ENCODE measurements at regions not wholly inside any gene's neighbourhood (a gene's known extent, or its start where the extent isn't known, plus 50 kb on each side); places are given as distances from the start of the nearest gene placed in this dataset.
"Not testable (repeated sequence)": the region's sequence is repeated elsewhere in the genome, so short reads cannot be mapped to it uniquely, and the experiment has no call there.

GRCh38 chr12:34168507-34168906, 146.2 kb downstream of the ALG10 start:
- not testable (repeated sequence) for TF ChIP-seq FOXJ3 (CRISPR knock-in tag; IDR thresholded peaks at IDR 0.05); POLR2AphosphoS5 (IDR thresholded peaks at IDR 0.05; ENCODE audit: low read depth, low read length); MXI1 (IDR thresholded peaks at IDR 0.05; ENCODE audit: low read depth, low read length); ELF1 (IDR thresholded peaks at IDR 0.05); EP300 (IDR thresholded peaks at IDR 0.05; ENCODE audit: borderline replicate concordance in 1 of 2, low read depth in 1 of 2, low read length in 1 of 2); NFIC (IDR thresholded peaks at IDR 0.05; ENCODE audit: borderline replicate concordance); JUND (IDR thresholded peaks at IDR 0.05); GABPA (IDR thresholded peaks at IDR 0.05; ENCODE audit: low read depth)
- TF ChIP-seq, protein P1, sequence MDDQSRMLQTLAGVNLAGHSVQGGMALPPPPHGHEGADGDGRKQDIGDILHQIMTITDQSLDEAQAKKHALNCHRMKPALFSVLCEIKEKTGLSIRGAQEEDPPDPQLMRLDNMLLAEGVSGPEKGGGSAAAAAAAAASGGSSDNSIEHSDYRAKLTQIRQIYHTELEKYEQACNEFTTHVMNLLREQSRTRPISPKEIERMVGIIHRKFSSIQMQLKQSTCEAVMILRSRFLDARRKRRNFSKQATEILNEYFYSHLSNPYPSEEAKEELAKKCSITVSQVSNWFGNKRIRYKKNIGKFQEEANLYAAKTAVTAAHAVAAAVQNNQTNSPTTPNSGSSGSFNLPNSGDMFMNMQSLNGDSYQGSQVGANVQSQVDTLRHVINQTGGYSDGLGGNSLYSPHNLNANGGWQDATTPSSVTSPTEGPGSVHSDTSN (IDR thresholded peaks at IDR 0.05): not testable (repeated sequence)
- TF ChIP-seq, protein P2, sequence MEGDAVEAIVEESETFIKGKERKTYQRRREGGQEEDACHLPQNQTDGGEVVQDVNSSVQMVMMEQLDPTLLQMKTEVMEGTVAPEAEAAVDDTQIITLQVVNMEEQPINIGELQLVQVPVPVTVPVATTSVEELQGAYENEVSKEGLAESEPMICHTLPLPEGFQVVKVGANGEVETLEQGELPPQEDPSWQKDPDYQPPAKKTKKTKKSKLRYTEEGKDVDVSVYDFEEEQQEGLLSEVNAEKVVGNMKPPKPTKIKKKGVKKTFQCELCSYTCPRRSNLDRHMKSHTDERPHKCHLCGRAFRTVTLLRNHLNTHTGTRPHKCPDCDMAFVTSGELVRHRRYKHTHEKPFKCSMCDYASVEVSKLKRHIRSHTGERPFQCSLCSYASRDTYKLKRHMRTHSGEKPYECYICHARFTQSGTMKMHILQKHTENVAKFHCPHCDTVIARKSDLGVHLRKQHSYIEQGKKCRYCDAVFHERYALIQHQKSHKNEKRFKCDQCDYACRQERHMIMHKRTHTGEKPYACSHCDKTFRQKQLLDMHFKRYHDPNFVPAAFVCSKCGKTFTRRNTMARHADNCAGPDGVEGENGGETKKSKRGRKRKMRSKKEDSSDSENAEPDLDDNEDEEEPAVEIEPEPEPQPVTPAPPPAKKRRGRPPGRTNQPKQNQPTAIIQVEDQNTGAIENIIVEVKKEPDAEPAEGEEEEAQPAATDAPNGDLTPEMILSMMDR (IDR thresholded peaks at IDR 0.05): not testable (repeated sequence)
